SK-N-SH (cell line): ENCODE measurements at regions not wholly inside any gene's neighbourhood (a gene's known extent, or its start where the extent isn't known, plus 50 kb on each side); places are given as distances from the start of the nearest gene placed in this dataset.

Experiments
- CTCF ChIA-PET: fragments of 300-600, 350-600 bp; formaldehyde crosslinking; extraction: SDS; loops from one replicate; lab custom pipeline; 2021; lab: Yijun Ruan, JAX
- POLR2A ChIA-PET: fragments of 350-600 bp; sonication (Branson Sonifier 250); formaldehyde crosslinking; extraction: SDS; loops from one replicate; lab custom pipeline; 2020; ENCODE audit warnings: antibody characterized with exemption, inconsistent platforms; lab: Yijun Ruan, JAX
- DNase-seq: peaks from one replicate; pipeline ENCODE4 v3.0.0; 2012
- H2AFZ ChIP-seq: fragments of 200-600 bp; sonication (generic); 2 replicates; pipeline ENCODE4 v1.8.1; 2016; ENCODE audit warnings: antibody characterized with exemption, mild to moderate bottlenecking, low read depth
- H3F3A ChIP-seq: fragments of 200-600 bp; sonication (generic); replicated peaks from 2 replicates; pipeline ENCODE3; 2016; ENCODE audit warnings: antibody characterized with exemption, mild to moderate bottlenecking; ENCODE audit not compliant: insufficient read depth
- H3K27ac ChIP-seq, 2 experiments: fragments of 200-500 bp in 1 of 2; fragments of 200-600 bp in 1 of 2; sonication (Bioruptor generic) in 1 of 2; sonication (generic), shearing (Covaris generic) in 1 of 2; 2 replicates each; pipeline versions ENCODE4 v1.5.1 to v1.6.1; 2014 to 2016; ENCODE audit warnings: low read depth in 2 of 2, inconsistent platforms in 1 of 2, low read length in 1 of 2, mild to moderate bottlenecking in 1 of 2, mixed read lengths in 1 of 2
- H3K27me3 ChIP-seq: fragments of 200-600 bp; sonication (generic), shearing (Covaris generic); 2 replicates; pipeline ENCODE4 v1.6.1; 2016; ENCODE audit warnings: mixed run types; ENCODE audit not compliant: insufficient read depth
- H3K36me3 ChIP-seq, 2 experiments: fragments of 200-500 bp in 1 of 2; fragments of 200-600 bp in 1 of 2; sonication (Bioruptor generic) in 1 of 2; sonication (generic) in 1 of 2; replicated peaks in 1 of 2; 2 replicates each; pipeline versions ENCODE3 to v1.5.1; 2014 to 2016; ENCODE audit warnings: low read length in 1 of 2, mild to moderate bottlenecking in 1 of 2; ENCODE audit not compliant: insufficient read depth in 2 of 2, control insufficient read depth in 1 of 2
- H3K4me1 ChIP-seq, 2 experiments: fragments of 200-500 bp in 1 of 2; fragments of 200-600 bp in 1 of 2; sonication (Bioruptor generic) in 1 of 2; sonication (generic), shearing (Covaris generic) in 1 of 2; 2 replicates each; pipeline versions ENCODE4 v1.5.1 to v1.6.1; 2014 to 2016; ENCODE audit warnings: low read depth in 1 of 2, low read length in 1 of 2, mixed run types in 1 of 2; ENCODE audit not compliant: insufficient read depth in 2 of 2, control insufficient read depth in 1 of 2
- H3K4me2 ChIP-seq: fragments of 200-600 bp; sonication (generic), shearing (Covaris generic); 2 replicates; pipeline ENCODE4 v1.6.1; 2017; ENCODE audit warnings: mixed run types
- H3K4me3 ChIP-seq, 2 experiments: fragments of 200-500 bp in 1 of 2; fragments of 200-600 bp in 1 of 2; sonication (Bioruptor generic) in 1 of 2; sonication (generic), shearing (Covaris generic) in 1 of 2; 2 replicates each; pipeline versions ENCODE4 v1.5.1 to v1.8.1; 2014 to 2016; ENCODE audit warnings: low read depth in 2 of 2, inconsistent platforms in 1 of 2, low read length in 1 of 2, mild to moderate bottlenecking in 1 of 2, mixed read lengths in 1 of 2, moderate library complexity in 1 of 2
- H3K79me2 ChIP-seq: fragments of 200-600 bp; sonication (generic); 2 replicates; pipeline ENCODE4 v1.8.1; 2017; ENCODE audit warnings: mild to moderate bottlenecking; ENCODE audit not compliant: insufficient read depth
- H3K9ac ChIP-seq: fragments of 200-600 bp; sonication (generic); 2 replicates; pipeline ENCODE4 v1.6.1; 2017; ENCODE audit warnings: mixed run types
- H3K9me2 ChIP-seq: fragments of 200-600 bp; sonication (generic); 2 replicates; pipeline ENCODE4 v1.6.1; 2017; ENCODE audit warnings: mixed run types
- H3K9me3 ChIP-seq: fragments of 200-600 bp; sonication (generic); 2 replicates; pipeline ENCODE4 v1.6.1; 2017; ENCODE audit warnings: mixed run types, mild to moderate bottlenecking, moderate library complexity
- H4K20me1 ChIP-seq: fragments of 200-600 bp; sonication (generic); 2 replicates; pipeline ENCODE4 v1.6.1; 2017; ENCODE audit warnings: mild to moderate bottlenecking, mixed run types; ENCODE audit not compliant: insufficient read depth
- CHD2 ChIP-seq: fragments of 150-350 bp; IDR thresholded peaks from 2 replicates; pipeline ENCODE4 v1.6.1; 2018; ENCODE audit warnings: low read length; ENCODE audit not compliant: partially characterized antibody
- CTCF ChIP-seq: fragments of 200-600 bp; sonication (generic); IDR thresholded peaks from 2 replicates; pipeline ENCODE4 v1.6.1; 2017; ENCODE audit warnings: antibody characterized with exemption, mild to moderate bottlenecking, moderate library complexity
- FOSL2 ChIP-seq: IDR thresholded peaks from 2 replicates; pipeline ENCODE4 v1.4.0; 2012; ENCODE audit warnings: low read depth, mild to moderate bottlenecking, moderate library complexity, borderline replicate concordance
- FOXJ3 ChIP-seq: sonication (generic); formaldehyde crosslinking; IDR thresholded peaks from 2 replicates; pipeline ENCODE4 v1.5.1; 2020; ENCODE audit warnings: mild to moderate bottlenecking, missing genetic modification reagents
- FOXM1 ChIP-seq: IDR thresholded peaks from 2 replicates; pipeline ENCODE4 v1.4.0; 2012; ENCODE audit warnings: low read depth, mild to moderate bottlenecking
- GATA2 ChIP-seq: sonication (generic); formaldehyde crosslinking; IDR thresholded peaks from 2 replicates; pipeline ENCODE4 v1.5.0; 2020; ENCODE audit warnings: mild to moderate bottlenecking, missing genetic modification reagents
- JUND ChIP-seq: IDR thresholded peaks from 2 replicates; pipeline ENCODE4 v1.4.0; 2012
- MEF2A ChIP-seq: IDR thresholded peaks from 2 replicates; pipeline ENCODE4 v1.4.0; 2012; ENCODE audit warnings: low read depth, borderline replicate concordance
- NFIC ChIP-seq: IDR thresholded peaks from 2 replicates; pipeline ENCODE4 v1.4.0; 2012; ENCODE audit warnings: borderline replicate concordance
- NRF1 ChIP-seq: IDR thresholded peaks from 2 replicates; pipeline ENCODE4 v1.6.1; 2012; ENCODE audit warnings: low read depth, mild to moderate bottlenecking, low read length
- RAD21 ChIP-seq: IDR thresholded peaks from 2 replicates; pipeline ENCODE4 v1.6.1; 2012; ENCODE audit warnings: mild to moderate bottlenecking, low read length
- RCOR1 ChIP-seq: fragments of 150-350 bp; IDR thresholded peaks from 2 replicates; pipeline ENCODE4 v1.6.1; 2017; ENCODE audit warnings: antibody characterized with exemption, low read length
- RFX5 ChIP-seq: IDR thresholded peaks from 2 replicates; pipeline ENCODE4 v1.6.1; 2012; ENCODE audit warnings: mild to moderate bottlenecking, improper control_type of control experiment, low read length
- SIN3A ChIP-seq: IDR thresholded peaks from 2 replicates; pipeline ENCODE4 v1.6.1; 2012; ENCODE audit warnings: low read depth, mild to moderate bottlenecking, low read length, moderate library complexity, borderline replicate concordance
- TEAD4 ChIP-seq: IDR thresholded peaks from 2 replicates; pipeline ENCODE4 v1.4.0; 2012; ENCODE audit warnings: mild to moderate bottlenecking, borderline replicate concordance; ENCODE audit not compliant: insufficient read depth
- YY1 ChIP-seq: IDR thresholded peaks from 2 replicates; pipeline ENCODE4 v1.4.0; 2012; ENCODE audit warnings: low read depth, mild to moderate bottlenecking
- ZBTB33 ChIP-seq: IDR thresholded peaks from 2 replicates; pipeline ENCODE4 v1.4.0; 2012; ENCODE audit warnings: low read depth, borderline replicate concordance
- WGBS: methylation state at CpG from one replicate; pipeline ENCODE4 v1.1.6; 2017; ENCODE audit warnings: low lambda C conversion rate; 5-methylcytosine and 5-hydroxymethylcytosine counted together
- TF ChIP-seq, protein P1 (sequence below): IDR thresholded peaks from 2 replicates; pipeline ENCODE4 v1.4.0; 2012; ENCODE audit warnings: low read depth, borderline replicate concordance
- TF ChIP-seq, protein P2 (sequence below): IDR thresholded peaks from 2 replicates; pipeline ENCODE4; 2012

GRCh38 chr2:8388781-8389180, 293.1 kb upstream of the ID2 start:
- no peak overlapping the region for H3K4me3 ChIP-seq
- H2AFZ ChIP-seq = no peak overlapping the region
- TF ChIP-seq FOXM1 = no peak
- H3K36me3 ChIP-seq = no peaks in the 10 kb centered on the region
- no peaks in the 10 kb centered on the region for H4K20me1 ChIP-seq
- no peaks in the 10 kb centered on the region for H3F3A ChIP-seq
- no peak overlapping the region for H3K9ac ChIP-seq
- DNase-seq = no peak
- no peaks in the 10 kb centered on the region for H3K79me2 ChIP-seq
- H3K27me3 ChIP-seq = no peaks in the 10 kb centered on the region
- no peaks in the 10 kb centered on the region; a peak in 2 of 4 replicates for H3K4me1 ChIP-seq
- CTCF ChIA-PET = interaction anchor here (0.6 kb wide), 1 partner anchor 72 kb away, joined by 3 read pairs; no protein-coding TSS in a partner anchor
- no peaks in the 10 kb centered on the region for H3K9me2 ChIP-seq
- 77% methylated on average over 2 of the region's 2 CpGs for WGBS
- H3K9me3 ChIP-seq = no peaks in the 10 kb centered on the region
- POLR2A ChIA-PET = no interaction called here
- H3K27ac ChIP-seq = no peak overlapping the region
- H3K4me2 ChIP-seq = no peak overlapping the region

DNA sequence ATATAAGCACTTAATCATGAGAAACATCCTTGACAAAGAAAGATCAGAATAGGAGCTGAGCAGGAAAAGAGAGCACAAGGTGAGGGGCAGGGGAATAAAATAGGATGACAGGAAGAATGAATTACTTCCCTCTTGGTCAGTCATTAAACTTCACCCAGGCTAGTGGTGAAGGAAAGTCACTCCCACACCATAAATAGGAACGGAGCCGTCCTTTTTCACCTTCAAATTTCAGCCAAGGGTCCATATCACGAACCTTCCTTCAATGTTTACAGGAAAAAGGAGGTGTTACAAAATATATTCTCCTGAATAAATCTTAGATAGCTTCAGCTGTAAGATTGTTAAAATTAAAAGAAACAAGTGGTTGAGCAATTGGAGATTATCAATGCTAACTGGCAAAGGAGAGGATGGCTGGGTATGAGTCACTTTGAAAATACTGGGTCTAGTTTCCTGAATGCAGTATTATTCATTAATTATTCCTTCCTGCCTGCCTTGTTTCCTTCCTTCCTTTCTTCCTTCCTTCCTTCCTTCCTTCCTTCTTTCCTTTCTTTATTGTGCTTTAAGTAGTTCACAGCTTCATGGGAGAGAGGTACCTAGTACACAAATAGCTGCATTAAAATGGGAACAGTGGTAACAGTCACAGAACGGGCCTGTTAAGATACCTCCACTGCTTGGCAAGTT, 292.3 kb upstream of the ID2 start:
- Histone ChIP-seq H3K4me1 (no peaks in the 10 kb centered on the region; a peak in 2 of 4 replicates), H3K36me3 (no peaks in the 10 kb centered on the region), H3K79me2 (no peaks in the 10 kb centered on the region), H3F3A (no peaks in the 10 kb centered on the region), H3K4me2 (no peak overlapping the region), H3K27me3 (no peaks in the 10 kb centered on the region), H3K4me3 (no peak overlapping the region), H3K27ac (no peak overlapping the region), H4K20me1 (no peaks in the 10 kb centered on the region), H3K9me2 (no peaks in the 10 kb centered on the region), H2AFZ (no peak overlapping the region), H3K9me3 (no peaks in the 10 kb centered on the region), H3K9ac (no peak overlapping the region)
- ChIA-PET POLR2A (no interaction called here), CTCF (no interaction called here)
- TF ChIP-seq NFIC = no peak
- no peak for TF ChIP-seq CHD2
- TF ChIP-seq NRF1 = no peak
- TF ChIP-seq TEAD4 = no peak
- no peak for TF ChIP-seq RFX5
- TF ChIP-seq MEF2A = no peak
- TF ChIP-seq GATA2 (CRISPR knock-in tag) = no peak
- no peak for TF ChIP-seq RAD21
- no peak for TF ChIP-seq FOXJ3 (CRISPR knock-in tag)
- TF ChIP-seq RCOR1 = no peak
- TF ChIP-seq, protein P1, sequence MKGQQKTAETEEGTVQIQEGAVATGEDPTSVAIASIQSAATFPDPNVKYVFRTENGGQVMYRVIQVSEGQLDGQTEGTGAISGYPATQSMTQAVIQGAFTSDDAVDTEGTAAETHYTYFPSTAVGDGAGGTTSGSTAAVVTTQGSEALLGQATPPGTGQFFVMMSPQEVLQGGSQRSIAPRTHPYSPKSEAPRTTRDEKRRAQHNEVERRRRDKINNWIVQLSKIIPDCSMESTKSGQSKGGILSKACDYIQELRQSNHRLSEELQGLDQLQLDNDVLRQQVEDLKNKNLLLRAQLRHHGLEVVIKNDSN = no peak
- TF ChIP-seq ZBTB33 = no peak
- no peak for TF ChIP-seq JUND
- TF ChIP-seq SIN3A = no peak
- no peak for TF ChIP-seq CTCF
- no peak for TF ChIP-seq YY1
- TF ChIP-seq FOSL2 = no peak
- TF ChIP-seq, protein P2, sequence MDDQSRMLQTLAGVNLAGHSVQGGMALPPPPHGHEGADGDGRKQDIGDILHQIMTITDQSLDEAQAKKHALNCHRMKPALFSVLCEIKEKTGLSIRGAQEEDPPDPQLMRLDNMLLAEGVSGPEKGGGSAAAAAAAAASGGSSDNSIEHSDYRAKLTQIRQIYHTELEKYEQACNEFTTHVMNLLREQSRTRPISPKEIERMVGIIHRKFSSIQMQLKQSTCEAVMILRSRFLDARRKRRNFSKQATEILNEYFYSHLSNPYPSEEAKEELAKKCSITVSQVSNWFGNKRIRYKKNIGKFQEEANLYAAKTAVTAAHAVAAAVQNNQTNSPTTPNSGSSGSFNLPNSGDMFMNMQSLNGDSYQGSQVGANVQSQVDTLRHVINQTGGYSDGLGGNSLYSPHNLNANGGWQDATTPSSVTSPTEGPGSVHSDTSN = no peak
- WGBS = 43% methylated on average over 4 of the region's 4 CpGs
- DNase-seq = no peak
